Vagina (tissue), 2 donors: ENCODE measurements at regions not wholly inside any gene's neighbourhood (a gene's known extent, or its start where the extent isn't known, plus 50 kb on each side); places are given as distances from the start of the nearest gene placed in this dataset.

Experiments used
- POLR2A ChIP-seq, 2 donors: fragments of 450-650 bp; IDR thresholded peaks; one replicate each; pipeline ENCODE4 v1.6.1; 2017; ENCODE audit warnings: antibody characterized with exemption in 2 of 2, mild to moderate bottlenecking in 2 of 2, moderate library complexity in 2 of 2
- POLR2AphosphoS5 ChIP-seq, 2 donors: sonication (generic); formaldehyde crosslinking; IDR thresholded peaks; one replicate each; pipeline ENCODE4 v1.9.0; 2017; ENCODE audit warnings: antibody characterized with exemption in 2 of 2, mild to moderate bottlenecking in 2 of 2, low read depth in 1 of 2; ENCODE audit not compliant: insufficient read depth in 1 of 2
- TF ChIP-seq, protein P1 (sequence below), 3 experiments: fragments of 450-650 bp in 2 of 3; fragments of 200-600 bp in 1 of 3; sonication (generic) in 1 of 3; IDR thresholded peaks; one replicate each; pipeline ENCODE4 v1.5.1; 2017 to 2019; ENCODE audit warnings: antibody characterized with exemption in 3 of 3, mild to moderate bottlenecking in 2 of 3, moderate library complexity in 2 of 3

GRCh38 chr2:2779727-2780126 is 448.7 kb upstream of the MYT1L start:
- no peak for TF ChIP-seq POLR2AphosphoS5 (IDR thresholded peaks at IDR 0.05; ENCODE audit: insufficient read depth in 1 of 2, low read depth in 1 of 2)
- TF ChIP-seq, protein P1, sequence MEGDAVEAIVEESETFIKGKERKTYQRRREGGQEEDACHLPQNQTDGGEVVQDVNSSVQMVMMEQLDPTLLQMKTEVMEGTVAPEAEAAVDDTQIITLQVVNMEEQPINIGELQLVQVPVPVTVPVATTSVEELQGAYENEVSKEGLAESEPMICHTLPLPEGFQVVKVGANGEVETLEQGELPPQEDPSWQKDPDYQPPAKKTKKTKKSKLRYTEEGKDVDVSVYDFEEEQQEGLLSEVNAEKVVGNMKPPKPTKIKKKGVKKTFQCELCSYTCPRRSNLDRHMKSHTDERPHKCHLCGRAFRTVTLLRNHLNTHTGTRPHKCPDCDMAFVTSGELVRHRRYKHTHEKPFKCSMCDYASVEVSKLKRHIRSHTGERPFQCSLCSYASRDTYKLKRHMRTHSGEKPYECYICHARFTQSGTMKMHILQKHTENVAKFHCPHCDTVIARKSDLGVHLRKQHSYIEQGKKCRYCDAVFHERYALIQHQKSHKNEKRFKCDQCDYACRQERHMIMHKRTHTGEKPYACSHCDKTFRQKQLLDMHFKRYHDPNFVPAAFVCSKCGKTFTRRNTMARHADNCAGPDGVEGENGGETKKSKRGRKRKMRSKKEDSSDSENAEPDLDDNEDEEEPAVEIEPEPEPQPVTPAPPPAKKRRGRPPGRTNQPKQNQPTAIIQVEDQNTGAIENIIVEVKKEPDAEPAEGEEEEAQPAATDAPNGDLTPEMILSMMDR (IDR thresholded peaks at IDR 0.05) = no peak
- no peak for TF ChIP-seq POLR2A (IDR thresholded peaks at IDR 0.05)
